Astrocyte (in vitro differentiated cells and primary cell): ENCODE measurements at regions not wholly inside any gene's neighbourhood (a gene's known extent, or its start where the extent isn't known, plus 50 kb on each side); places are given as distances from the start of the nearest gene placed in this dataset.

ENCODE experiments used
- EZH2 ChIP-seq: IDR thresholded peaks from 2 replicates; pipeline ENCODE4 v1.6.1; 2012; ENCODE audit warnings: mild to moderate bottlenecking, low read length, inconsistent platforms; ENCODE audit not compliant: insufficient read depth
- TF ChIP-seq, protein P1 (sequence below): IDR thresholded peaks from 2 replicates; pipeline ENCODE4 v1.5.1; 2011; ENCODE audit warnings: low read depth, mild to moderate bottlenecking, inconsistent platforms, low read length, moderate library complexity; ENCODE audit not compliant: insufficient read depth

- TF ChIP-seq, protein P1, sequence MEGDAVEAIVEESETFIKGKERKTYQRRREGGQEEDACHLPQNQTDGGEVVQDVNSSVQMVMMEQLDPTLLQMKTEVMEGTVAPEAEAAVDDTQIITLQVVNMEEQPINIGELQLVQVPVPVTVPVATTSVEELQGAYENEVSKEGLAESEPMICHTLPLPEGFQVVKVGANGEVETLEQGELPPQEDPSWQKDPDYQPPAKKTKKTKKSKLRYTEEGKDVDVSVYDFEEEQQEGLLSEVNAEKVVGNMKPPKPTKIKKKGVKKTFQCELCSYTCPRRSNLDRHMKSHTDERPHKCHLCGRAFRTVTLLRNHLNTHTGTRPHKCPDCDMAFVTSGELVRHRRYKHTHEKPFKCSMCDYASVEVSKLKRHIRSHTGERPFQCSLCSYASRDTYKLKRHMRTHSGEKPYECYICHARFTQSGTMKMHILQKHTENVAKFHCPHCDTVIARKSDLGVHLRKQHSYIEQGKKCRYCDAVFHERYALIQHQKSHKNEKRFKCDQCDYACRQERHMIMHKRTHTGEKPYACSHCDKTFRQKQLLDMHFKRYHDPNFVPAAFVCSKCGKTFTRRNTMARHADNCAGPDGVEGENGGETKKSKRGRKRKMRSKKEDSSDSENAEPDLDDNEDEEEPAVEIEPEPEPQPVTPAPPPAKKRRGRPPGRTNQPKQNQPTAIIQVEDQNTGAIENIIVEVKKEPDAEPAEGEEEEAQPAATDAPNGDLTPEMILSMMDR = no peak
- no peak for TF ChIP-seq EZH2
Observed at GRCh38 chr13:80757694-80758093, 416.8 kb upstream of the SPRY2 start.
